GM21381 (cell line): ENCODE measurements at regions not wholly inside any gene's neighbourhood (a gene's known extent, or its start where the extent isn't known, plus 50 kb on each side); places are given as distances from the start of the nearest gene placed in this dataset.

Experiments used
- ATAC-seq: cut with Tn5 transposase; IDR thresholded peaks from one replicate; pipeline ENCODE4 v1.9.1; 2021; ENCODE audit warnings: mild to moderate bottlenecking, moderate library complexity; ENCODE audit not compliant: unreplicated experiment

- ATAC-seq, result no peak
Observed at GRCh38 chr1:55611123-55611522, 396.0 kb upstream of the USP24 start.

- ATAC-seq, result no peak
Observed at GRCh38 chr1:55610203-55610602, 395.0 kb upstream of the USP24 start.

- ATAC-seq, result no peak
Observed at GRCh38 chr1:55609630-55610029, 394.5 kb upstream of the USP24 start.

GRCh38 chr1:55605155-55605554 is 390.0 kb upstream of the USP24 start:
- ATAC-seq, result no peak

GRCh38 chr1:55604749-55605148 is 389.6 kb upstream of the USP24 start:
- ATAC-seq, result no peak

GRCh38 chr1:55604179-55604578 is 389.0 kb upstream of the USP24 start:
- ATAC-seq, result no peak

GRCh38 chr1:55600242-55600641 is 385.1 kb upstream of the USP24 start:
- ATAC-seq, result no peak

GRCh38 chr1:55597910-55598309 is 382.7 kb upstream of the USP24 start:
- ATAC-seq, result no peak

- ATAC-seq, result no peak
Observed at GRCh38 chr1:55594701-55595100, 379.5 kb upstream of the USP24 start.

- no peak for ATAC-seq
Observed at GRCh38 chr1:55593298-55593697, 378.1 kb upstream of the USP24 start.

GRCh38 chr1:55592122-55592521 is 377.0 kb upstream of the USP24 start:
- no peak for ATAC-seq

- no peak for ATAC-seq
Observed at GRCh38 chr1:55589671-55590297, 374.6 kb upstream of the USP24 start.

GRCh38 chr1:55588309-55588708 is 373.1 kb upstream of the USP24 start:
- no peak for ATAC-seq

- ATAC-seq, result no peak
Observed at GRCh38 chr1:55586771-55587170, 371.6 kb upstream of the USP24 start.

GRCh38 chr1:55585402-55585792 is 370.2 kb upstream of the USP24 start:
- no peak for ATAC-seq

- ATAC-seq, result no peak
Observed at GRCh38 chr1:55584526-55585401, 369.6 kb upstream of the USP24 start.

GRCh38 chr1:55582084-55582483 is 366.9 kb upstream of the USP24 start:
- ATAC-seq, result no peak

- ATAC-seq, result no peak
Observed at GRCh38 chr1:55580845-55581332, 365.7 kb upstream of the USP24 start.

- no peak for ATAC-seq
Observed at GRCh38 chr1:55579332-55580001, 364.3 kb upstream of the USP24 start.

- no peak for ATAC-seq
Observed at GRCh38 chr1:55578646-55579045, 363.5 kb upstream of the USP24 start.

GRCh38 chr1:55575571-55576279 is 360.6 kb upstream of the USP24 start:
- ATAC-seq, result no peak
